Ectodermal cell (in vitro differentiated cells): ENCODE measurements at regions not wholly inside any gene's neighbourhood (a gene's known extent, or its start where the extent isn't known, plus 50 kb on each side); places are given as distances from the start of the nearest gene placed in this dataset.

Experiments used
- H3K27ac ChIP-seq: 2 replicates; pipeline ENCODE4 v1.7.0; 2013; ENCODE audit warnings: mild to moderate bottlenecking, low read depth, low read length; ENCODE audit not compliant: insufficient read depth, poor library complexity, severe bottlenecking
- H3K27me3 ChIP-seq: 2 replicates; pipeline ENCODE4 v1.7.0; 2013; ENCODE audit warnings: mild to moderate bottlenecking, low read length; ENCODE audit not compliant: insufficient read depth, control insufficient read depth, poor library complexity, severe bottlenecking
- H3K36me3 ChIP-seq: one replicate; pipeline ENCODE4 v1.7.0; 2013; ENCODE audit warnings: low read length; ENCODE audit not compliant: control insufficient read depth, insufficient read depth
- H3K4me1 ChIP-seq: one replicate; pipeline ENCODE4 v1.7.0; 2013; ENCODE audit warnings: low read length; ENCODE audit not compliant: control insufficient read depth, insufficient read depth
- H3K4me3 ChIP-seq: 2 replicates; pipeline ENCODE4 v1.7.0; 2013; ENCODE audit warnings: low read depth, low read length, control low read depth; ENCODE audit not compliant: insufficient read depth
- H3K9me3 ChIP-seq: 2 replicates; pipeline ENCODE4 v1.7.0; 2013; ENCODE audit warnings: mild to moderate bottlenecking, low read length, moderate library complexity; ENCODE audit not compliant: control insufficient read depth
- WGBS, 2 experiments: methylation state at CpG; one replicate each; pipeline ENCODE4 v1.1.7; 2013; ENCODE audit warnings: missing lambda C conversion rate in 2 of 2; 5-methylcytosine and 5-hydroxymethylcytosine counted together

DNA sequence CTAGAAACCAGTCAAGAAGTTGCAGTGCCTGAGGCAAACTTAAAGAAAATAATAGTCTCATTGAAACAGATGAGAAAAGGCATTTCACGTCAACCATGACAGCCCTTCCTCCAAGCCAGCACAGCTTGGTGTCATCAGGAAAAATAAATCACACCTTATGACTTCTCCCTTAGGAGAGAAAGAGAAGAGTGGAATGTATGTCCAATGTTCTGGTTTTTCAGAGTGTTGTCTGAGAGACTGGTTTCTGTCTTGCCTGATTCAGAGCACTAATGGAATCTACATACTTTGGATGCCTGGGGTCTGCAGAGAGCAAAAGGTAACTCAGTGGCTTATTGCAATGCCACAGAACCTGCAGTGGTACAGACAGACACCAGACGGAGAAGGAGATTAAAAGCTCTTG lies 105.5 kb upstream of the PDE4D start:
- WGBS, 2 experiments: 83 to 87% methylated on average over 1 to 2 of the region's 2 CpGs
- no peaks in the 10 kb centered on the region for H3K9me3 ChIP-seq
- H3K4me1 ChIP-seq: peaks cover 7% of the 10 kb centered on the region
- H3K4me3 ChIP-seq: no peak overlapping the region
- H3K27ac ChIP-seq: no peak overlapping the region
- no peaks in the 10 kb centered on the region for H3K27me3 ChIP-seq
- H3K36me3 ChIP-seq: no peaks in the 10 kb centered on the region

DNA sequence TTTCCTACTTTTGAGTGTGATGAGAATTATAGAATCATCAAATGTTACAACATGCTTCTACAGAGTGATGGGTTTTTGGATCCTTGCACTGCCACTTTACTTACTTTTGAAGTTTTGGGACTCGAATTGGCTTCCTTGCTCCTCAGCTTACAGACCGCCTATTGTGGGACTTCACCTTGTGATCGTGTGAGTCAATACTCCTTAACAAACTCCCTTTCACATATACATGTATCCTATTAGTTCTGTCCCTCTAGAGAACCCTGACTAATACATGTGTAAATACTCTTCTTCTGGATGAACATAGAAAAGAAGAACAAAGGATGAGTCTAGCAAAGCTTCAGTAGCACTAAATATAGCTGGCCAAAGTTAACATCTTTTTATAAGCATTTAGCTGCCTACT lies 98.7 kb upstream of the PDE4D start:
- H3K4me1 ChIP-seq: no peaks in the 10 kb centered on the region
- no peaks in the 10 kb centered on the region for H3K27me3 ChIP-seq
- no peaks in the 10 kb centered on the region for H3K36me3 ChIP-seq
- no peak overlapping the region for H3K27ac ChIP-seq
- H3K4me3 ChIP-seq: no peak overlapping the region
- 91 to 95% methylated on average over 3 of the region's 3 CpGs for WGBS, 2 experiments
- no peaks in the 10 kb centered on the region for H3K9me3 ChIP-seq

DNA sequence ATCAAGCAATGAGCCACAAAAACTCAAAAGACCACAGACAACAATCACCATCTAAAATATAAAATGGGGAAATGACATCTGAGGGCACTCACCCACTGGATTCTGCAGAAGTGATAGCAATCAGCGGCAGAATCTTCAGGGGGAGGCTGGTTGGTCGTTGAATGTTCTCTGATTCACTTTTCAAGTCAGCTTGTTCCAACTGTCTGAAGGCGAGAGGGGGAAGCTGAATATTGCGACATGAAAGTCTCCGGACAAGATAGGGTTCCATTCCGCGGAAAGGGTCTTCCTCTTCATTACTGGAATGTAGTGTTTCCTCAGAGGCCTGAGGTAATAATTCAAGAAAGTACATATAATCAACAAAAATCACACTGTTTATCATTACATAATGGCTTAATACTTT lies 94.9 kb upstream of the PDE4D start:
- Histone ChIP-seq H3K4me1 (no peaks in the 10 kb centered on the region), H3K27me3 (no peaks in the 10 kb centered on the region), H3K27ac (no peak overlapping the region), H3K9me3 (no peaks in the 10 kb centered on the region), H3K36me3 (no peaks in the 10 kb centered on the region), H3K4me3 (no peak overlapping the region)
- 95 to 96% methylated on average over 7 of the region's 7 CpGs for WGBS, 2 experiments

DNA sequence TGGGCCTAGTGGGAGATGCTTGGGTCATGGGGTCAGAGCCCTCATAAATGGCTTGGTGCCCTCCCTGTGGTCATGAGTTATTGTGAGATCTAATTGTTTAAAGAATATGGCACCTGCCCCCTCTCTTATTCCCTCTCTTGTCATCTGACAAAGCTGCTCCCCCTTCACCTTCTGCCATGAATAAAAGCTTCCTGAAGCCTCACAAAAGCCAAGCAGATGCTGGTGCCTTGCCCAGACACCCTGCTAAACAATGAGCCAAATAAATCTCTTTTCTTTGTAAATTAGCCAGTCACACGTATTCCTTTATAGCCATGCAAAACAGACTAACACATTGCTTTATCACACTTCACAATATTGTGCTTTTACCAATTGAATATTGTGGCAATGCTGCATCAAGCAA lies 82.8 kb upstream of the PDE4D start:
- 63 to 84% methylated on average over 1 of the region's 1 CpG for WGBS, 2 experiments
- Histone ChIP-seq H3K4me3 (no peak overlapping the region), H3K27me3 (no peaks in the 10 kb centered on the region), H3K36me3 (no peaks in the 10 kb centered on the region), H3K9me3 (no peaks in the 10 kb centered on the region), H3K4me1 (no peaks in the 10 kb centered on the region), H3K27ac (no peak overlapping the region)

DNA sequence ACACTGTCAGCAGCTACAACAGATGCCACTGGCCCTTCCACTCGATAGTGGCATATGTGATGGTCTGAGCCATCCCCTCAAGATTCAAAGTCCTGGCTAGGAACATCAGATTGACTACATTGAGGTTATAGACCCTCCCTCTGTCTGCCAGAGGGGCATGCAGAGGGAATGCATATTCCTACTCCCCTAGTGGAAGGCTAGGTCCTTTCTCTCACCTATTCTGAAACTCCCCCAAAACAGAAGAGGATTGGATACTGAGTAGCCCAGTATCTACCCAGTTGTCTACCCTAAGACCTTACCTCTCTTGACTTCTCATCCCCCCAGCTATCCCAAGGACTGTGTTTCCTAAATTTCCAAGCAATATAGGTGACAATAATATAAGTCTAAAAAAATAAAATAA lies 78.5 kb upstream of the PDE4D start:
- no peaks in the 10 kb centered on the region for H3K9me3 ChIP-seq
- no peaks in the 10 kb centered on the region for H3K4me1 ChIP-seq
- no peaks in the 10 kb centered on the region for H3K36me3 ChIP-seq
- no peak overlapping the region for H3K27ac ChIP-seq
- no peak overlapping the region for H3K4me3 ChIP-seq
- H3K27me3 ChIP-seq: no peaks in the 10 kb centered on the region
- 88 to 94% methylated on average over 1 of the region's 1 CpG for WGBS, 2 experiments

DNA sequence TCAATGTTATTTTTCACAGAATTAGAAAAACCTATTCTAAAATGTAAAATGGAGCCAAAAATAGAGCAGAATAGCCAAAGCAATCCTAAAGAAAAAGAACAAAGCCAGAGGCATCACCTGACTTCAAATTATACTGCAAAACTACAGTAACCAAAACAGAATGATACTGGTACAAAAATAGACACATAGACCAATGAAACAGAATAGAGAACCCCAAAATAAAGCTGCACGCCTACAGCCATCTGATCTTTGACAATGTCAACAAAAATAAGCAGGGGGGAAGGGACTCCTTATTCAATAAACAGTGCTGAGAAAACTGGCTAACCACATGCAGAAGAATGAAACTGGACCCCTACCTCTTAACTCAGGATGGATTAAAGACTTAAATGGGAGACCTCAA lies 65.8 kb upstream of the PDE4D start:
- no peaks in the 10 kb centered on the region for H3K9me3 ChIP-seq
- no peaks in the 10 kb centered on the region for H3K4me1 ChIP-seq
- H3K36me3 ChIP-seq: no peaks in the 10 kb centered on the region
- no peaks in the 10 kb centered on the region for H3K27me3 ChIP-seq
- 86 to 90% methylated on average over 1 of the region's 1 CpG for WGBS, 2 experiments
- H3K4me3 ChIP-seq: no peak overlapping the region
- H3K27ac ChIP-seq: no peak overlapping the region

DNA sequence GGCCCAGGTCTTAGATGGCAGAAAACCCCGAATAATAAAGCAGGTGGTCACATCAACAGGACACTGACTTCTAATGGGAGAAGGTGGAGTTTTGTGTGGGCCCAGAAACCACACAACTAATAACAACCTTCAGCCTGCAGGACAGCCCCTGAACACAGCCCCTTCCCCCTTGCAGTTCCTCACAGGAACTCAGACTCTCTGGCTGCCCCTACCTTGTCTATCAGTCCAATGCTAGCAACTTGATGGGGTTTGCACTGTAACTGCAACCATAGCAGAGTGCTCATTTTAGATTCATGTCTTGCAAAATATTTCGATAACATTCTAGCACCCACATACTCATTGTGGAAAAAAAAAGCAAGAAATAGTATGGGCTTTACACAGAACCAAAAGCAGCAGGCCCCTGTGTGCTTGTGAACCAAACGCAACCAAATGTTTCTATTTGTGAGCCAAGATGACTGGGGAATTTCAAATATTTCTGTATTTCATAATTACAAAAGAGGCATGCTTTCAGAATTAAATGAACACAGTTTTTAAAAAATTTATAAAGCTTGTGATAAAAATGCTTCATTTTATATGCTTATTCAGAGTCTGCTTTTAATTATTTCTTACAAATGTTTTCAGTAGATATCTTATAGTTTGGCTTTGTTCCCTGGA lies 62.7 kb upstream of the PDE4D start:
- H3K27ac ChIP-seq: no peak overlapping the region
- H3K27me3 ChIP-seq: no peaks in the 10 kb centered on the region
- no peak overlapping the region for H3K4me3 ChIP-seq
- H3K4me1 ChIP-seq: no peaks in the 10 kb centered on the region
- WGBS, 2 experiments: 92 to 98% methylated on average over 2 to 3 of the region's 3 CpGs
- no peaks in the 10 kb centered on the region for H3K9me3 ChIP-seq
- H3K36me3 ChIP-seq: no peaks in the 10 kb centered on the region

DNA sequence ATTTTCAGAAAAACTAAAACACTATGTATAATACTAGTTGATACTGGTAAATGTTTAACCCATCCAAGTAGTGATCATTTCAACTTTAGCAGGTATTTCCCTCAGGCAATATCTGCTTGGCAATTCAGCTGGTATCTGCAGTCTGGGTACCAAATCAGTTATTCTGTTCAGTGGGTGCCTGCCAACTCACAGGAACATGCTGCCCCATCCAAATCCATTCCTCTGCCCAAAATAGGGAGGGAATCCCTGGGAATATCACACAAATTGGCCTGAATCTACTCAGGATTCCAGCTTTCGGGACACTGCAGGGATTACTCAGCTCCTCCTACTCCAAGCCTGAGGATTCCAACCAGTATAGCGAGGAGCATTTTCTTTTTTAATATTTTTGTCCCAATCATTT lies 61.7 kb upstream of the PDE4D start:
- no peaks in the 10 kb centered on the region for H3K27me3 ChIP-seq
- H3K4me3 ChIP-seq: no peak overlapping the region
- no peaks in the 10 kb centered on the region for H3K9me3 ChIP-seq
- no peaks in the 10 kb centered on the region for H3K4me1 ChIP-seq
- WGBS, 2 experiments: 93 to 94% methylated on average over 2 of the region's 2 CpGs
- no peak overlapping the region for H3K27ac ChIP-seq
- no peaks in the 10 kb centered on the region for H3K36me3 ChIP-seq

DNA sequence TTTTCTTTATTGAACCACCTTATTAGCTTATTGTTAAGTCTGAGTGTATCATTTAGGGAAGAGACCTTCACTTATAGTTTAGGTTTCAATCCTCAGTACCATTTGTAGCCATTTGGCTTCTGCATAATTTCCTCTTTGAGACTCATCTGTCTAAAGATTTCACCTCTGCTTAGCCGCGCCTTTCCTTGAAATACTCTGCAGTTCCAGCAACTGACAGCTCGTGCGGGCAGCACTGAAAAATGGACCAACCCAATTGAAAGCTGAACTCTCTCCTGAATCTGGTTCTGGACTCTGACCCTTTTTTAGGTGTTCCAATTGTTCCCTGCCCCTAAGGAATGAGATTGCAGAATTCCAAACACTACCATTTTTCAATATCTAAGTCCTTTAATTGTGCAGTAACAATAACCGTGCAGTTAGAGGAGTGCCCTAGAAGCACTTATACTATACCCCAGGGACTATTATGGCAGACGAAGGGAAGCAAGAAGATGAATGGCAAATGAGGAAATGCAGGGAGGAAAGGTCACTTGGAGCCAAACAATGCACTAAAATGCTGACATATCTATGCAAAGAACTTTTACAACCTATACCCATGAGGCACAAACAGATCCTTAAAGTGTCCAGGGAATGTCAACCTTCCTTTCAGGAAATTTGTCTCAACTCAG lies 50.1 kb upstream of the PDE4D start:
- WGBS, 2 experiments: 95 to 96% methylated on average over 5 to 6 of the region's 6 CpGs
- no peaks in the 10 kb centered on the region for H3K4me1 ChIP-seq
- no peaks in the 10 kb centered on the region for H3K9me3 ChIP-seq
- H3K27ac ChIP-seq: no peak overlapping the region
- no peaks in the 10 kb centered on the region for H3K27me3 ChIP-seq
- H3K36me3 ChIP-seq: no peaks in the 10 kb centered on the region
- no peak overlapping the region for H3K4me3 ChIP-seq
